Prostate gland (tissue), 2 donors: ENCODE measurements at regions not wholly inside any gene's neighbourhood (a gene's known extent, or its start where the extent isn't known, plus 50 kb on each side); places are given as distances from the start of the nearest gene placed in this dataset.
A peak's percentile ranks its signal among the peaks of the same experiment; 100 is the strongest.

Experiments used
- DNase-seq: peaks from one replicate; pipeline ENCODE4 v3.0.0-alpha.2; 2019; ENCODE audit warnings: low spot score
- H3K27ac ChIP-seq, 2 donors: fragments of 200-600 bp; sonication (generic); 2 replicates each; pipeline ENCODE4 v1.5.1; 2017 to 2019
- H3K27me3 ChIP-seq: fragments of 200-600 bp; sonication (generic); replicated peaks from 2 replicates; pipeline ENCODE4 v1.5.1; 2019; ENCODE audit not compliant: insufficient read depth
- H3K36me3 ChIP-seq, 2 donors: fragments of 200-600 bp; sonication (generic); 1 replicate in 1 of 2; 2 replicates in 1 of 2; pipeline versions ENCODE4 v1.5.1 to v1.8.1; 2017 to 2019
- H3K4me1 ChIP-seq: fragments of 200-600 bp; sonication (generic); replicated peaks from 2 replicates; pipeline ENCODE4 v1.5.1; 2019
- H3K4me3 ChIP-seq, 2 donors: fragments of 200-600 bp; sonication (generic); 2 replicates each; pipeline ENCODE4 v1.5.1; 2017 to 2019
- H3K9me3 ChIP-seq: fragments of 200-600 bp; sonication (generic); 2 replicates; pipeline ENCODE4 v1.5.1; 2017
- POLR2A ChIP-seq: fragments of 450-650 bp; IDR thresholded peaks from one replicate; pipeline ENCODE4 v1.6.1; 2016; ENCODE audit warnings: antibody characterized with exemption, mild to moderate bottlenecking
- POLR2AphosphoS5 ChIP-seq: sonication (generic); formaldehyde crosslinking; IDR thresholded peaks from one replicate; pipeline ENCODE4 v1.6.1; 2017; ENCODE audit warnings: antibody characterized with exemption
- WGBS: methylation state at CpG from one replicate; pipeline ENCODE4 v1.1.5; 2018; 5-methylcytosine and 5-hydroxymethylcytosine counted together
- intact Hi-C: fragments of 100-400 bp; cut with DNase I; formaldehyde crosslinking; loops from one replicate; pipeline ENCODE4 v1.14.2; 2022
- TF ChIP-seq, protein P1 (sequence below), 4 experiments: fragments of 200-600 bp in 2 of 4; fragments of 450-650 bp in 2 of 4; sonication (generic) in 2 of 4; IDR thresholded peaks; 1 replicate in 3 of 4; 2 replicates in 1 of 4; pipeline ENCODE4 v1.5.1; 2016 to 2019; ENCODE audit warnings: antibody characterized with exemption in 4 of 4, mild to moderate bottlenecking in 2 of 4, moderate library complexity in 2 of 4

DNA sequence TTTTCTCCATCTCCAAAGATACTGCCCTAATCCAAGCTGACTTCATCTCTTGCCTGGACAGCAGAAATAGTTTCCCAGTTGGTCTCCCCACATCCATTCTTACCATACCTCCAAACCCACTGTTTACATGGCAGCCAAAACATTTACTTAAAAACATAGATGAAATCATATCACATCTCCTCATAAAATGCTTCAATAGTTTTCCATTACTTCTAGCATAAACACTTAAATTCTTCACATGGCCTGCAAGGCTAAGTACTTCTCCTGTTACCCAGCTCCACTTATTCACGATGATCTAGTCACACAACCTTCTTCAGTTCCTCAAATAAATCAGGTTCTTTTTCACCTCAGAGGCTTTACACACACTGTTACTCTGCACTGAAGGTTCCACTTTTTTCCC, 185.8 kb upstream of the ACVR2A start:
- Histone ChIP-seq H3K4me1 (no peaks in the 10 kb centered on the region), H3K9me3 (no peaks in the 10 kb centered on the region), H3K36me3 (no peaks in the 10 kb centered on the region), H3K27ac (no peak overlapping the region), H3K27me3 (no peaks in the 10 kb centered on the region), H3K4me3 (no peak overlapping the region)
- WGBS: 47% methylated on average over 1 of the region's 1 CpG
- TF ChIP-seq, protein P1, sequence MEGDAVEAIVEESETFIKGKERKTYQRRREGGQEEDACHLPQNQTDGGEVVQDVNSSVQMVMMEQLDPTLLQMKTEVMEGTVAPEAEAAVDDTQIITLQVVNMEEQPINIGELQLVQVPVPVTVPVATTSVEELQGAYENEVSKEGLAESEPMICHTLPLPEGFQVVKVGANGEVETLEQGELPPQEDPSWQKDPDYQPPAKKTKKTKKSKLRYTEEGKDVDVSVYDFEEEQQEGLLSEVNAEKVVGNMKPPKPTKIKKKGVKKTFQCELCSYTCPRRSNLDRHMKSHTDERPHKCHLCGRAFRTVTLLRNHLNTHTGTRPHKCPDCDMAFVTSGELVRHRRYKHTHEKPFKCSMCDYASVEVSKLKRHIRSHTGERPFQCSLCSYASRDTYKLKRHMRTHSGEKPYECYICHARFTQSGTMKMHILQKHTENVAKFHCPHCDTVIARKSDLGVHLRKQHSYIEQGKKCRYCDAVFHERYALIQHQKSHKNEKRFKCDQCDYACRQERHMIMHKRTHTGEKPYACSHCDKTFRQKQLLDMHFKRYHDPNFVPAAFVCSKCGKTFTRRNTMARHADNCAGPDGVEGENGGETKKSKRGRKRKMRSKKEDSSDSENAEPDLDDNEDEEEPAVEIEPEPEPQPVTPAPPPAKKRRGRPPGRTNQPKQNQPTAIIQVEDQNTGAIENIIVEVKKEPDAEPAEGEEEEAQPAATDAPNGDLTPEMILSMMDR (IDR thresholded peaks at IDR 0.05): no peak
- TF ChIP-seq POLR2A (no peak), POLR2AphosphoS5 (no peak)
- DNase-seq: no peak
- intact Hi-C loops: no loop called here

DNA sequence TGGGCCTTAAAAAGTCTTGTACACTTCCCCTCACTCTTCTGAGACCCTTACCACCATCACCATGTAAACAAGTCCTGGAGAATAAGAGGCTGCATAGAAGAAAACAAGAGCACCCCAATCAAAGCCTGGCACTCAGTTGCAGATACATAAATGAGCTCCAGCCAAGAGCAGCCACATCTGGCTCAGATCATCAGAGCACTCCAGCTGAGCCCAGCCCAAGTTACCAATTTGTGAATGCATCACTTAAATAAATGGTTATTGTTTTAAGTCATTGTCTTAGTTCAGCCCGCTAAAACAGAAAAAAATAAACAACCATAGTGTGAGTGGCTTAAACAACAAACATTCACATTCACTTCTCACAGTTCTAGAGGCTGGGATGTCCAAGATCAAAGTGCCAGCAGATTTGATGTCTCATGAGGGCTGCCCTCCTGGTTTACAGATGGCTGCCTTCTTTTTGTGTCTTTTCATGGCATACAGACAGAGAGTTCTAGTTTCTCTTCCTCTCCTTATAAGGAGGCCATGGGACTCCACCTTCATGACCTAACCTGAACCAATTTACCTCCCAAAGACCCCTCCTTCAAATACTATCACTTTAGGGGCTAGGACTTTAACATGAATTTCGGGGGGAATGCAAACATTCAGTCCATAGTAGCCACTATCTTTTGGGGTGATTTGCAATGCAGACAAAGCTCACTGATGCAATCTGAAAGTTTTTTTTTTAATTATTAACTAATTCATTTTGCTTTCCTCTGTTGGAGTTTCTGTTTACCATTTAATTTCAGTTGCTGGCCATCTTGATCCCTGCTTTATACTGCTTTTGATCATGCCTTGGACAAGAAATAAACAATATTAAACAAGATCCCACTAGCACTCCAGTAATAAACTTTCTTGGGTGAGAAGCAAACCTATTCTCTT, 187.5 kb upstream of the ACVR2A start:
- H3K27me3 ChIP-seq: no peaks in the 10 kb centered on the region
- TF ChIP-seq POLR2AphosphoS5: no peak
- TF ChIP-seq, protein P1 (IDR thresholded peaks at IDR 0.05): no peak
- no peak for TF ChIP-seq POLR2A
- intact Hi-C loops: no loop called here
- WGBS: 92% methylated on average over 2 of the region's 2 CpGs
- no peak overlapping the region for H3K4me3 ChIP-seq
- H3K36me3 ChIP-seq: no peaks in the 10 kb centered on the region
- no peaks in the 10 kb centered on the region for H3K4me1 ChIP-seq
- no peak overlapping the region for H3K27ac ChIP-seq
- DNase-seq: no peak
- H3K9me3 ChIP-seq: no peaks in the 10 kb centered on the region

DNA sequence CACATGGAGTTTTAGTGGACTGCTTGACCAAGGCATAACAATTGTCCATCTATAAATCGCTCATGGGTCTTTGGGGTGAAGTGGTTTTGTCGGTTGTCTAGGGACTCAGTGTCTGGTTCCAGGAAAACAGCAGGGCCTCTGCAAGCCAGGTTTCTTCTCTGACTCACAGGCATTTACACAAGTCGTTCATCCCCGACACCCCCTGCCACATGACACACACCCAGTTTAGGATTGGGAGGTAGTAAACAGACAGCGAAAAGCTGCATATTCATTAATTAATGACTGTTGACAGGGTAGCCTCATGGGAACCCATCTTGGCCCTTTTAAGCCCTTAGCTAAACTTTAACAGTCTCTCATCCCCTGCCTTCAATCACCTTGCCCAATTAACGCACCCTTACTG, 194.8 kb upstream of the ACVR2A start:
- intact Hi-C loops: no loop called here
- no peaks in the 10 kb centered on the region for H3K9me3 ChIP-seq
- WGBS: 92% methylated on average over 6 of the region's 6 CpGs
- no peak overlapping the region for H3K27ac ChIP-seq
- H3K4me3 ChIP-seq: no peak overlapping the region
- TF ChIP-seq, protein P1 (IDR thresholded peaks at IDR 0.05): no peak
- TF ChIP-seq POLR2AphosphoS5 (no peak), POLR2A (no peak)
- no peaks in the 10 kb centered on the region for H3K4me1 ChIP-seq
- H3K36me3 ChIP-seq: no peaks in the 10 kb centered on the region
- no peak for DNase-seq
- H3K27me3 ChIP-seq: no peaks in the 10 kb centered on the region

DNA sequence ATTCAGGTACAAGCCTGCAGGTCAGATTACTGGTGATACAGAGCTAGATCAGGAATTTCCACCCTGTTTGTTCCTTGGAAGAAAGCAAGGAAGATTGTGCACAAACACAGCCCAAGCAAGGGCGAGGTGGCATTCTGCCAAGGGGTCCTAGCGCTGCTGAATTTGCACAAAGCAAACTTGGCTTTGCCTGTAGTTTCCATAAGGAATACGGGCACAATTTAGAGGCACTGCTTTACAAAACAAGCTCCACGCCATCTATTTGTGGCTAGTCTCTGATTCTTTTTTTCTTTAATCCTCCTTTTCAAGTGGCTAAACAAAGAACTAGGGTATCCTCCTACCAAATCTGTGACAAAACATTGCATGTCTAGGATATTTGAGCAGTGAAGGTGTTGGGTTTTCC, 195.5 kb upstream of the ACVR2A start:
- WGBS: 56% methylated on average over 4 of the region's 4 CpGs
- H3K4me1 ChIP-seq: no peaks in the 10 kb centered on the region
- H3K9me3 ChIP-seq: no peaks in the 10 kb centered on the region
- no peak for DNase-seq
- intact Hi-C loops: no loop called here
- no peak overlapping the region for H3K4me3 ChIP-seq
- no peaks in the 10 kb centered on the region for H3K27me3 ChIP-seq
- no peak for TF ChIP-seq POLR2AphosphoS5
- TF ChIP-seq, protein P1 (IDR thresholded peaks at IDR 0.05): no peak
- no peak for TF ChIP-seq POLR2A
- no peaks in the 10 kb centered on the region for H3K36me3 ChIP-seq
- H3K27ac ChIP-seq: no peak overlapping the region

DNA sequence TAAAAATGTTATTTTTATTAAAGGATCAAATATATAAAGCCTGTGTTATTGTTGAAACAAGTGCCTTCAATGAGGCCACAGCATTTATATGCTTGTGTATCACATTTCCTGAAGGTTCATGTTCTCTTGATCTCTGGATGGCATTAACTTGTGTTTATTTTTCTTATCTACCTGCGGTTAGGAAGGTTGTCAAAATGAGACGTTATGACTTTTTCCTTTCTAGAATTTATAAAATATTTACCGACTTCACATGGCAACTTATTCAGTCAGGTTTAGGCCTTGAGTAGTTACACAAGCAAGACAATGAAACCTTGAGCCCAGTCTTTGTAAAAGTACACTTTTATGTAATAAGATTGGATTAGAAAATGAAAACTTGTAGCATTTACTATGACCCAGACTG, 196.4 kb upstream of the ACVR2A start:
- Histone ChIP-seq H3K4me1 (no peaks in the 10 kb centered on the region), H3K27ac (no peak overlapping the region), H3K27me3 (no peaks in the 10 kb centered on the region), H3K9me3 (no peaks in the 10 kb centered on the region), H3K36me3 (no peaks in the 10 kb centered on the region), H3K4me3 (no peak overlapping the region)
- DNase-seq: no peak
- TF ChIP-seq POLR2AphosphoS5 (peak; percentile 61), POLR2A (no peak)
- TF ChIP-seq, protein P1 (IDR thresholded peaks at IDR 0.05): no peak
- WGBS: 29% methylated on average over 3 of the region's 3 CpGs
- intact Hi-C loops: no loop called here
